ENCODE measurements at regions not wholly inside any gene's neighbourhood (a gene's known extent, or its start where the extent isn't known, plus 50 kb on each side); places are given as distances from the start of the nearest gene placed in this dataset.

- DNase-seq (ENCODE audit: extremely low read depth in 1 of 4, low spot score in 3 of 4) = peak in 1 of 4 experiments; percentile 17
- TSS peak; percentile 84 for BruUV-seq (replicated peaks)
- 6% methylated on average over 6 of the region's 6 CpGs for WGBS (ENCODE audit: insufficient coverage, low coverage, missing lambda C conversion rate)
- Histone ChIP-seq H4K20me1 (replicated peaks; ENCODE audit: control insufficient read depth, insufficient read depth, low read length) (no peaks in the 10 kb centered on the region), H3K27me3 (ENCODE audit: control insufficient read depth in 2 of 2, insufficient read depth in 2 of 2, low read length in 2 of 2) (no peaks in the 10 kb centered on the region), H3K36me3 (ENCODE audit: control insufficient read depth, insufficient read depth, low read length) (no peaks in the 10 kb centered on the region), H3K9me3 (replicated peaks; ENCODE audit: control insufficient read depth, insufficient read depth, low read depth, low read length) (no peaks in the 10 kb centered on the region; the same call in 1 of the 2 replicates), H3K9me1 (ENCODE audit: control insufficient read depth, insufficient read depth, low read length) (no peaks in the 10 kb centered on the region), H3K4me3 (peak overlapping the region; percentile 25), H2AFZ (ENCODE audit: low read depth, low read length) (peak overlapping the region; percentile 87), H3K79me2 (ENCODE audit: control insufficient read depth, insufficient read depth, low read length) (peaks cover 15% of the 10 kb centered on the region; the same call in 2 of the 3 replicates), H3K4me1 (replicated peaks in 1 of 2; ENCODE audit: control insufficient read depth in 2 of 2, insufficient read depth in 2 of 2, low read length in 2 of 2) (peaks cover 0 to 7% of the 10 kb centered on the region in 2 experiments; a peak in 2 of 5 replicates), H3K9ac (ENCODE audit: insufficient read depth in 1 of 2, low read depth in 2 of 2, low read length in 2 of 2) (peak overlapping the region in 1 of 2 experiments; percentile 85; a peak in 2 of 4 replicates), H3K27ac (ENCODE audit: extremely low read depth, low read depth, low read length) (peak overlapping the region; percentile 87), H3K4me2 (ENCODE audit: insufficient read depth, low read length) (peak overlapping the region; percentile 69)
- no peak for FAIRE-seq
- ChIA-PET POLR2A (interaction anchor here (0.7 kb wide), 1 partner anchor 8 kb away, joined by 3 read pairs; no protein-coding TSS in a partner anchor), CTCF (ENCODE audit: low intra/inter-chr PET ratio) (no interaction called here)
- intact Hi-C loops (cut with micrococcal nuclease) (no loop called here), in situ Hi-C loops (cut with MboI) (no loop called here)
- peak; percentile 50 for ATAC-seq
- TF ChIP-seq SLC30A9 (CRISPR knock-in tag; IDR thresholded peaks at IDR 0.05) = no peak
- TF ChIP-seq SAFB2 (IDR thresholded peaks at IDR 0.05; ENCODE audit: borderline replicate concordance, low read depth, low read length, severe bottlenecking) = no peak
- TF ChIP-seq SNIP1 (IDR thresholded peaks at IDR 0.05; ENCODE audit: low read depth) = no peak
- TF ChIP-seq VEZF1 (CRISPR knock-in tag; IDR thresholded peaks at IDR 0.05) = peak; percentile 1; the same call in 1 of the 2 replicates
- peak; percentile 44; the same call in 1 of the 2 replicates for TF ChIP-seq LCOR (CRISPR knock-in tag; IDR thresholded peaks at IDR 0.05)
- TF ChIP-seq ZBTB43 (CRISPR knock-in tag; IDR thresholded peaks at IDR 0.05) = no peak
- TF ChIP-seq SIX5 (IDR thresholded peaks at IDR 0.05; ENCODE audit: borderline replicate concordance in 1 of 2, insufficient read depth in 1 of 2, low read depth in 1 of 2, low read length in 2 of 2) = no peak
- TF ChIP-seq ZNF639 (CRISPR knock-in tag; conservative IDR thresholded peaks at IDR 0.05 in 1 of 2, IDR thresholded peaks at IDR 0.05 in 1 of 2) = peak in 1 of 2 experiments; percentile 60; a peak in 1 of 4 replicates
- no peak for TF ChIP-seq ZNF232 (CRISPR knock-in tag; IDR thresholded peaks at IDR 0.05)
- TF ChIP-seq C11orf30 (IDR thresholded peaks at IDR 0.05; ENCODE audit: low read depth) = no peak
- TF ChIP-seq ZFP30 (CRISPR knock-in tag; IDR thresholded peaks at IDR 0.05; ENCODE audit: borderline replicate concordance) = no peak
Measured at GRCh38 chr1:195866091-195866780, 742.0 kb downstream of the KCNT2 start.

Data from K562 (cell line).